ENCODE measurements at regions not wholly inside any gene's neighbourhood (a gene's known extent, or its start where the extent isn't known, plus 50 kb on each side); places are given as distances from the start of the nearest gene placed in this dataset.

GRCh38 chr6:112557961-112558360 lies 210.8 kb downstream of the RFPL4B start:
- DNase-seq (ENCODE audit: low read depth, low spot score) = no peak
- ChIA-PET POLR2A (no interaction called here), CTCF (interaction anchor here (0.9 kb wide), 1 partner anchor 394 kb away, joined by 3 read pairs; no protein-coding TSS in a partner anchor)
- no peak overlapping the region for H3K4me3 ChIP-seq (ENCODE audit: low read depth, low read length)
- TF ChIP-seq, protein P1, sequence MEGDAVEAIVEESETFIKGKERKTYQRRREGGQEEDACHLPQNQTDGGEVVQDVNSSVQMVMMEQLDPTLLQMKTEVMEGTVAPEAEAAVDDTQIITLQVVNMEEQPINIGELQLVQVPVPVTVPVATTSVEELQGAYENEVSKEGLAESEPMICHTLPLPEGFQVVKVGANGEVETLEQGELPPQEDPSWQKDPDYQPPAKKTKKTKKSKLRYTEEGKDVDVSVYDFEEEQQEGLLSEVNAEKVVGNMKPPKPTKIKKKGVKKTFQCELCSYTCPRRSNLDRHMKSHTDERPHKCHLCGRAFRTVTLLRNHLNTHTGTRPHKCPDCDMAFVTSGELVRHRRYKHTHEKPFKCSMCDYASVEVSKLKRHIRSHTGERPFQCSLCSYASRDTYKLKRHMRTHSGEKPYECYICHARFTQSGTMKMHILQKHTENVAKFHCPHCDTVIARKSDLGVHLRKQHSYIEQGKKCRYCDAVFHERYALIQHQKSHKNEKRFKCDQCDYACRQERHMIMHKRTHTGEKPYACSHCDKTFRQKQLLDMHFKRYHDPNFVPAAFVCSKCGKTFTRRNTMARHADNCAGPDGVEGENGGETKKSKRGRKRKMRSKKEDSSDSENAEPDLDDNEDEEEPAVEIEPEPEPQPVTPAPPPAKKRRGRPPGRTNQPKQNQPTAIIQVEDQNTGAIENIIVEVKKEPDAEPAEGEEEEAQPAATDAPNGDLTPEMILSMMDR (IDR thresholded peaks at IDR 0.05; ENCODE audit: insufficient read depth, low read length, missing control alignments) = no peak

- POLR2A ChIA-PET = no interaction called here
- no peak overlapping the region for H3K4me3 ChIP-seq (ENCODE audit: low read depth, low read length)
- CTCF ChIA-PET = interaction anchor here (1.7 to 2.0 kb wide), 2 partner anchors 24 to 189 kb away, joined by 3 to 4 read pairs; no protein-coding TSS in a partner anchor
- no peak for DNase-seq (ENCODE audit: low read depth, low spot score)
- TF ChIP-seq, protein P1 (IDR thresholded peaks at IDR 0.05; ENCODE audit: insufficient read depth, low read length, missing control alignments) = no peak
Measured at GRCh38 chr6:112560651-112561050, 213.5 kb downstream of the RFPL4B start.

GRCh38 chr6:112562301-112563231 lies 215.4 kb downstream of the RFPL4B start:
- TF ChIP-seq, protein P1 (IDR thresholded peaks at IDR 0.05; ENCODE audit: insufficient read depth, low read length, missing control alignments) = no peak
- ChIA-PET POLR2A (no interaction called here), CTCF (interaction anchor here (1.6 kb wide), 1 partner anchor 14 kb away, joined by 4 read pairs; no protein-coding TSS in a partner anchor)
- no peak for DNase-seq (ENCODE audit: low read depth, low spot score)
- H3K4me3 ChIP-seq (ENCODE audit: low read depth, low read length) = no peak overlapping the region

DNA sequence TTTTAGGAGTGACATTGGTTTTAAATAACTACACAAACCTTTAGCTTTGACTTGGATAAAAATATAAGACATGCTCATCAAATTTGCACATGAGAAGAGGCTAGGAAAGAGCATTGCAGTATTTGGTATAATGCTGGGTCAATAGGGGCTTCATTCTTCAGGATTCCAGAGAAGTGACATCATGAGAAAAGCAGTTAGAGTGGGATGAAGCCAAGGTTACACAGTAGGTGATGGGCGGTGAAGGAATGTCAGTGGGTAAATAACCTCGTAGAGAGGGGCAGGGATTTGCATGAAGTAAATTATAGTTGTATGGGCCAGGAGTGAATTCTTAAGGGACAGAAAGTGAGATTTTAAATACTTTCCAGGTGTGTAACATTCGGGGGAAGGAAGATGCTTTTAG lies 216.2 kb downstream of the RFPL4B start:
- DNase-seq (ENCODE audit: low read depth, low spot score) = no peak
- H3K4me3 ChIP-seq (ENCODE audit: low read depth, low read length) = no peak overlapping the region
- TF ChIP-seq, protein P1 (IDR thresholded peaks at IDR 0.05; ENCODE audit: insufficient read depth, low read length, missing control alignments) = no peak
- ChIA-PET CTCF (interaction anchor here (1.6 kb wide), 1 partner anchor 13 kb away, joined by 4 read pairs; no protein-coding TSS in a partner anchor), POLR2A (no interaction called here)

DNA sequence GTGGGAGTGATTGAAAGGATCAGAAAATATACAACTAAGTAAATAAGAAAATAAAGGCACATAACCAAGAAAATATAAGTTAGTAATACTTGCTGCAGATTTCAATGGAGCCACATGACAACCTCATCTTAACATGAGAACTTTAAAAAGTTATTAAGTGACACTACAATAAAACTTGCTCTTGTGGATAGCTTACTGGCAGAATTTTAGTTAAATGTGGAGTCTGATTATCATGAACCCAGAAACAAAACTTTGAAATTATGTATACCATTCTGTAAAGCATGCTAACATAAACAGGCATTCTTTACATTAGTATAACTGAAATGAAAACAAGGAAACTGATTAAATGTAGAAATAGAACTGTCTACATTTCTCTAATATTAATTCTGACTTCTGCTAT lies 220.9 kb downstream of the RFPL4B start:
- CTCF ChIA-PET = no interaction called here
- POLR2A ChIA-PET = no interaction called here
- DNase-seq (ENCODE audit: low read depth, low spot score) = no peak
- H3K4me3 ChIP-seq (ENCODE audit: low read depth, low read length) = no peak overlapping the region
- TF ChIP-seq, protein P1 (IDR thresholded peaks at IDR 0.05; ENCODE audit: insufficient read depth, low read length, missing control alignments) = no peak

GRCh38 chr6:112571488-112572270 lies 224.5 kb downstream of the RFPL4B start:
- no peak overlapping the region for H3K4me3 ChIP-seq (ENCODE audit: low read depth, low read length)
- POLR2A ChIA-PET = no interaction called here
- peak; percentile 75 for DNase-seq (ENCODE audit: low read depth, low spot score)
- CTCF ChIA-PET = no interaction called here
- TF ChIP-seq, protein P1 (IDR thresholded peaks at IDR 0.05; ENCODE audit: insufficient read depth, low read length, missing control alignments) = no peak
